HG03521 (cell line): ENCODE measurements at regions not wholly inside any gene's neighbourhood (a gene's known extent, or its start where the extent isn't known, plus 50 kb on each side); places are given as distances from the start of the nearest gene placed in this dataset.
"Not testable (repeated sequence)": the region's sequence is repeated elsewhere in the genome, so short reads cannot be mapped to it uniquely, and the experiment has no call there.

Source experiments
- ATAC-seq: cut with Tn5 transposase; IDR thresholded peaks from one replicate; pipeline ENCODE4 v1.9.1; 2021; ENCODE audit warnings: mild to moderate bottlenecking, moderate library complexity; ENCODE audit not compliant: unreplicated experiment

DNA sequence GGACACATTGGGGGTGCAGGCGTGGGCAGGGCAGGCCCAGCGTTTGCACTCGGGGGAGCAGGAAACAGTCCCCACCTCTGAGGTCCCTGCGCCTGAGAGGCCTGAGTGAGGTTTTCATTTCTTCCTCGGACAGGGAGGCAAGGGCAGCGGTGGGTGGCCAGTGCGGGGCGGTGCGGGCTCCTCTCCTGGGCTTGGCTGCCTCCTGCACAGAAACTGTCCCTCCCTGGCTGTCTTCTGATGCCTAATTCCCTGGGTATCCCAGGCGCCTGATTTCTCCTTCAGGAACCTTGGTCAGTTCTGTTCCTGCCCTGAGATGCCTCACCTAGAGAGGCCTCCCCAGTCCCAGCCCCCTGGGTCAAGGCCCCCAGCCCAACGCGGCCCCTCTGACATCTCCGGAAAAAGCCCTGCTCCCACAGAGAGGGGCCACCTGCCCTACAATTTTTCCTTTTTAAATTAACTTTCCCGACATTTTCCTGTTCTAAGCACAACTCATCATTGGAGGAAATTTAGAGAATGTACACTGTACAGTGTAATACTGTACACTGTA lies 260.3 kb downstream of the ADGRD1 start:
- ATAC-seq: no peak

DNA sequence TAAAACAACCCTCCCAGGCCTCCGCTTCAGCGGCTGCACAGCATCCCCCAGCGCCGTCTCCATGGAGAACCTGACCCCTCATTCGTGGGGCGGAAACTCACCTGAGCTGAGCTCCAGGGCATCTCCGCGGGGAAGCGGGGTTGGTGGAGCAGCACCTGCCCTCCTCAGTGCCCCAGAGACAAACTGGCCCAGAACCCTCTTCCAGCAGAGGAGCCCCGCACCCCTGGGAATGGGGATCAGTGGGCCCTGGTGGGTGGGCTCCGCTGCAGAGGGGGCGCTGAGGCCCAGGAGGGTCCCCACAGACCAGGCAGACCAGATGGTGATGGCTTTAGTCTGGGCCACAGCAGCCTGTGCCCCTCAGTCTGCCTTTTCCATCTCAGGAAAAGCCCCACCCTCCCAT lies 261.2 kb downstream of the ADGRD1 start:
- not testable (repeated sequence) for ATAC-seq

DNA sequence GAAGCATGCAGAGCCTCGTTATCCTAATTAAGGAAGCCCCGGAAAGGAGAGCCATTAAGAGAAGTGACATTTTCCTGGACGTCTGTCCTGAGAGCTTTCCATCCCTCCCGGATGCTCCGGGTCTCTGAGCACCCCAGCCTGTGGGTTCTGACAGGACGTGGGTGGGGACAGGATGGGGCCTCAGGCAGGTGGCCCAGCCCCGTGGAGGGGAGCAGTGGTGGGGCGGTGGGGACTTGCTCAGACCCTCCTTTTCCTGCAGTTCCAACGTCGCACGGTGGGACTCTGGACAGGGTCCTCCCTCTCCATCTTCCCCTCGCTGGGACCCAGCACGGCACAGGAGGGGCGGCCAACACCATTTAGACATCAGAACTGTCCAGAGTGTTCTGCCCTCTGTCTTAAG lies 262.9 kb downstream of the ADGRD1 start:
- not testable (repeated sequence) for ATAC-seq

DNA sequence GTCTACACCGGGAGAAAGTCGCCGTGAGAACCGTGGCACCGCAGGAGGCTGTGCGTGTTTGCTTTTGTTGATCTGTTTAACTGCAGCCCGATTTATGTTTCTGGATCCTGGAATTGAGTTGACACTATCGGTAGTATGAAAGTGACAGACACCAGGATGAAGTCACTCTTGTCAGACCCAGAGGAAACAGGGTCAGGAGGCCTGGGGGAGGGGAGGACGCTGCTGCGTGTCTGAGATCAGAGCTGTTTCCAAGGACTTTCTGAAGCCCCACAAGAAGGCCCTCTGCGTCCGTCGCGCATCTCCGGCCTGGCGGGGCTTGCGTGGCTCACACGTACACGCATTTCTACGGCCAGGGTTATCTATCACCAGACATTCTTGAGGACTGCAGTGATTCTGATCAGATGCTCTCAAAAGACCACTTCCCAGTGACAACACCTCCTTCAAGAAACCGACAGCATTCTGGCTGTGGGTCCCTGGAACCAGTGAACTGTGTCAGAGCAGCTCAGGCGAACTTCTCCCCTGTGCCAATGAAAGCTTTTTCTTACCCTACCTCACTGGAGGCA lies 263.4 kb downstream of the ADGRD1 start:
- no peak for ATAC-seq

DNA sequence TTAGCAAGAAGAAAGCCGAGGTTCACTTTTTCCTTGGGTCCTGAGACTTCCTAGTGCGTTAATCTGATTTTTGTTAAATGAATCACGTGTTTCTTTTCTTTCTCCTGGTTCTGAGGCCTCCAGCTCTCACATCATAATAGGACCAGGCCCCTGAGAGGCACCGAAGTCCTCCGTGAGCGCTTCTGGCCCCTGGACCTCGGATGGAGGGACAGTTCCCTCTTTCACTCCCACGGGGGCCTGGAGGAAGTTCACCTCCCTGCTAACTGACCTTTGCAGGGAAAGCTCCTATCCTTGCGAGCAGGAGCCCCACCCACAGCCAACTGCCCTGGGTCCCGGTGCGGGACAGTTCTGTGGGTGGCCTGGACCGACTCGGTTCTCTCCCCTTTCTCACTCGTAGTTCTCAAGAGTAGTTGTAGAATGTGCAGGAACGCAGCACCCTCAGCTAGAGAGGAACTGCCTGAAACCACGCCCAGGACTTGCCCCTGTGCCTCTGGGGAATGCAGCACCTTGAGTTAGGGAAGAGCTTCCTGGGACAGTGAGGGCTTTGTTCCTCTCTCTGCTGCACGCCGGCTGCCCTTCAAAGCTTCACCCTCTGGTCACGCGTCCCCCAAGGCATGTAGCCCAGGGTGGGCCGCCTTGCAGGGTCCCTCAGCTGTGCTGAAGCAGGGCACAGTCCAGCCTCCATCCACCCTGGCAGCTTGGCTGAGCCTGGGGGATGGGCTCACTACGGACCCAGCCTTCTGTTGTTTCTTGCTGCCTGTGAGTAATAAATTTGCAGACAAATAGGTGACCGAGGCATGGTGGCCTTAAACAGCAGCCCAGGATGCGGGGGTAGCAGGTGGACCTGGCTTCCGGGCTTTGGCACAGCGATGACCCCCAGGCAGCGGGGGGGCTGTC lies 264.6 kb downstream of the ADGRD1 start:
- no peak for ATAC-seq

DNA sequence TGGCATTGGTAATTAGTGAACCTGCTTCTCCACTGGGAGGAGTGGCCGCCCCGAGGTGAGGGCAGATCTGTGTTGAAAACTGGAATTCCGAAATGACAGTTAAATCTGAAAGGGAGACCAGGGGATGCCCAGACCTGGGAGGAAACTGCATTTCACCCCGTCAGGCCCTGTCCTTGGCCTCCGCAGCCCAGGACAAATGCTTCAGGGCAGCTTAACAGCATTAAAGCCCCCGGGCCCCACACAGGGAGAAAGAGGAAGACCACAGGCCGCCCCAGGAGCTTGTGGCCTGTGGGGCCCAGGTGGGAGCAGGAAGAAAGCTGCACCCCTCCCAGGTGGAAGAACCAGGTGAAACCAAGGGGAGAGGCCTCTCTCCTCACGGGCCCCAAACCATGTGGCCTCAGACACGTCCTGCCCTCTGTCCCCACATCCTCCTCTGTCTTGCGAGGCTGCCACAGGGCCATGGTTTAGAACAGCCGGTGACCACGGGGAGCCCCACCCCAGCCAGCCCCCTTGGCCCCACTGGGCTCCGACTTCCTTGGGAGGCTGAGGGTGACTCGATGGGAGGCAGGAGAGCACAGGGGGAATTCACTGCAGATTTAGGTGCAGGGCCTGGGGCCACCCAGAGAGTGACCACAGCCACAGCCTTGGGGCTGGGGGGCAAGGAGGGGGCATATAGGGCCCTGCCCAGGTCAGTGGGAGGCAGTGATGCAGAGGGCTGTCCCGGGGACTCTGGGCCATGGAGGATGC lies 265.4 kb downstream of the ADGRD1 start:
- ATAC-seq: no peak

DNA sequence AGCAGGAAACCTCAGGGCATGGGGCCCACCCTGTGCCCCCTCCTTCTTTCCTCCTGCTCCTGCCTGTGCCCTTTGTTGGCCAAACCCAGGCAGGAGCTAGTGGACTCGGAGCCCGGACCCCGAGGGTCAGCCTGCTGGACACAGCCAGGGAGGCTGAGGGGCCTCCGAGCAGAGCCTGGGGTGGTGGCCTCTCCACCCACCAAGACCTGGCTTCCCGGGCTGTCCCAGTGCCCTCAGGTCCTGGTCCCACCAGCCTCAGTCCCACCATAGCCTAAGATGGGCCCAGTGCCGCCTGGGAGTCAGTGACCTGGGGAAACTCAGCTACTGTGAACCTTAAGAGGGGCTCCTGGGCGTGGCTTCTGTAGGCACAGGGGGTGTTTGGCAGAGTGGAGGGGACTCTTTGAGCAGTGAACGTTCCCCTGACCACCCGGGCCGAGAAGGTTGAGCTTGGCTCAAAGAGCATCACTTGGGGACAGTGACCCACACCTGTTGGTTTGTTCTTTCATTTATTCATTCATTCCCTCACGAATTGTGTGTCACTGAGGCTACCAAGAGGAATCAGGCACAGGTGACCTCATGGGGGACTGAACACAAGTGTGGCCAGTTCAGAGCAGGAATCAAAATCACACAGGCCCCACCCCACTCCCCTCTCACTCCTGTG lies 266.1 kb downstream of the ADGRD1 start:
- no peak for ATAC-seq

DNA sequence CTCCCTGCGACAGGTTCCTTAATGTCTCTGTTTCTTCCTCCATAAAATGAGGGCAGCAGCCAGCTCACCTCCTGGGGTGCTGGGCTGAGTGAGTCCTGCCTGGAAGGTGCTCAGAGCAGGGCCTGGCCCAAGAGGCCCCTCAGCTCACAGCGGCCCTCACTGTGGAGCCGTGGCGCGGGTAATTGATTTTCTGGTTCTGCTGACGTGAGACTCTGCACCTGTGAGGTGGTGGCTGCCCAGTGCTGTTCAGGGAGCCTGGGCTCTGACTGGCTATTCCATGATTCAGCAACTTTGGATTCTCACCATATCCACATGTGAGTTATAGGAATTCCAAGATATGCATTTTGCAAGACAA lies 266.6 kb downstream of the ADGRD1 start:
- ATAC-seq: no peak

DNA sequence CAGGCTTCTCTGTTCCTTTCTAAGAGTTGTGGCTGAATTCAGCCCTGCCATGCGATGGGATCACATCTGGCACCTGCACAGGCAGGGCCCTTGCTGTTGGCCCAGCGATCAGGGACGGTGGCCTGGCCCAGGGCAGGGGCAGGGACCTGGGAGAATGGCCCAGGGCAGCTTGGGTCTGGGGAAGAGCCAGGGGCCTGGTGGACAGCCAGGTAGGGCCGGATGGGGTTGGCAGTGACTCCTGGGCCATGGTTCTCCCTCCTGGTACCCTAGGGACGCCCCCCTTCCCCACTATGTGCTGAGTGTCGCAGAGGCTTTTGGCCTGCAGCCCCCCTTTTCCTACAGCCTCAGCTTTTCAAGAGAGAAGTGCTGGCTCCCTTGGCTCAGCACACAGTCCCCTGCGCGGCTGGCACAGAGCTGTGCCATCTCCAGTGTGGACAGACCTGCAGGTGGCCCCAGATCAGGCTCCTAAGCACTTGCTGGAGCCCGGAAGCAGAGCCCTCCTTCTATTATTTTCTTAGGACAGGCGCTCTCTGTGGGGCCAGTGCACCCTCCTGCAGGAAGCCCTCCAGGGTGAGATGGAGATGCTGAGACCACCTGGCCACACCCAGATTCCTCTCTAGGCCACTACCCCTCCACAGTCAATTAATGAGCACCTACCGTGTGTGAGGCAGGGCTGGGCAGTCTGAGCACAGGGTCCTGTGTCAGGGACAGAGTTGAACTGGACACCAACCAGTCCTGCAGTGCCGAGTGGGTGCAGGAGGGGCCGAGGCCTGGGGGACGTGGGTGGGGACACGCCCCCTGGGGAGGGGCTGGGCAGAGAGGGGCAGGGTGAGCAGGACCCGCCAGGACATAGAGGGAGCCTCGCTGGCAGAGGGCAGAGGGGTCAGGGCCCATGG lies 267.6 kb downstream of the ADGRD1 start:
- ATAC-seq: no peak

DNA sequence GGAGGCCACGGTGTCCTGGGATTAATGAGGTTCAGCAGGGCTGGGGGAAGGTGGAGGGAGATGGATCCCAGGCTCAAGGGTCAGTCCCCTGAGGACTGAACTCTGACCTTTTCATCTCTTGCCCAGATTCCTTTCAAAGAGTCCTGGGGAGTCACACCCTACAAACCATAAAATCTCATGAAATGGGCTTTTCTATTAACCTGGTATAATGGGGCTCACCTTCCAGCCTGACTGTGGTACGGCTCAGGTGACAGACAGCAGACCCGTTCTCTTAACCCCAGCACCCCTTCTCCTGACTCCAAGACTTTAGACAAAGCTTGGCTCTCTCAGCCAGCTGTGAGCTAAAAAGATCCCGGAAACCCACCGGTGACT lies 268.2 kb downstream of the ADGRD1 start:
- no peak for ATAC-seq

DNA sequence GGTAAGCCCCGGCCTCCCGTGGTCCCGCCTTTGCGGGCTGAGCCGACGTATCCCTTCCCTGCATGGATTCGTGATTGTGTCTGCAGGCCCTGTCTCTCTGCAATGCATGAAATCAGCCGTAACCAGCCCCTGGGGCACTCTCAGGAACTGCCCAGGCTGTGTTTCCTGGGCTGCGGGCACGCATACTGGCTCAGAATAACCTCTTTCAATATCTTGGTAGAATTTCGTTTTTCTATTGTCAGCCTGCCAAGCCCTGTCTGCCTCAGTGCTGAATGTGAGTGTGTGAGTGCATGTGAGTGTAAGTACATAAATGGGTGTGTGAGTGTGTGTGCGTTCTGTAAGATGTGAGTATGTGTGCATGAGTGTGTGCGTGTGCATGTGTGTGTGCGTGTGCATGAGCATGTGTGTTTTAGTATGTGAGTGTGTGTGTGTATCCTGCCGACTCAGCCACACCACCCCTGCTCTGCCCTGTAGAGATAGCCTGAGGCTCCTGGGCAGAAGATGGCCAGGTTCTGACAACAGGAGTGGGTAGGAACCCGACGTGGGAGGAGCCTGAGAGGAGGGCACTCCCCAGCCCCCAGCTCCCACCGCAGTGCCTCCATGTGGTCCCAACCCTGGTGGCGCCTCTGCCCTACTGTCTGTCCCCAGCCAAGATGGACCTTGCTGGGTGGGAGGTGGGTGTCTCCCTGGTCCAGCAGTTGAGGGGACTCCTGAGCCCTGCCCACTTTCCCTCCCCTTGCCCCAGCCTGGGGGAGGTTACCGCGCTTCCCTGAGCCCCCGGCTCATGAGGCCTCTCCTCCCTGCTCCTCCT lies 268.8 kb downstream of the ADGRD1 start:
- peak; percentile 39 for ATAC-seq

DNA sequence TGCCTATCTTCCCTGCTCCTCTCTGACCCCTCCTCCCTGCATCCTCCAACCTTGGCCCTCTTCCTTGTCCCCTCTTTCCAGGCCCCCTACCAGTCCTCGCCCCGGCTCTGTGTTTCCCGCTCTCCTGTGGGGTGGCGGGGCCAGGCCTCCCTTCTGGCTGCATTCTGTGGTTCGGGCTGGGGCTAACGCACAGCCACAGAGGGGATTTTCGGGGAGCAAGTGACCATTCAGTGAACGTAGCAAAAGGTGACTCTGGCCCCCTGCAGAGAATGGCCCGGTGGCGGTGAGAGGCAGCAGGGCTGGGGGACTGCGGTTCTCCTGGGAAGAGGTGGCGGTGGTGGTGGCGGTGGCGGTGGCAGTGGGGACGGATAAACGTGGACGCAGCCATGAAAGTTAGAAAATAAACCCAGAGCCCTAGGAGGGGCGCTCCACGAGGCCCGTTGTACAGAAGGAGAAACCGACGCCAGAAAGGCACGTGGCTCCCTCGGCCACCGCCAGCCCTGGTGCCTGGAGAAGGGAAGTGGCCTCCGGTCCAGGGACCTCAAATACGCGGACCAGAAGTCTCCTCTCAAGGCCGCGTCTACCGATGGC lies 269.6 kb downstream of the ADGRD1 start:
- no peak for ATAC-seq

DNA sequence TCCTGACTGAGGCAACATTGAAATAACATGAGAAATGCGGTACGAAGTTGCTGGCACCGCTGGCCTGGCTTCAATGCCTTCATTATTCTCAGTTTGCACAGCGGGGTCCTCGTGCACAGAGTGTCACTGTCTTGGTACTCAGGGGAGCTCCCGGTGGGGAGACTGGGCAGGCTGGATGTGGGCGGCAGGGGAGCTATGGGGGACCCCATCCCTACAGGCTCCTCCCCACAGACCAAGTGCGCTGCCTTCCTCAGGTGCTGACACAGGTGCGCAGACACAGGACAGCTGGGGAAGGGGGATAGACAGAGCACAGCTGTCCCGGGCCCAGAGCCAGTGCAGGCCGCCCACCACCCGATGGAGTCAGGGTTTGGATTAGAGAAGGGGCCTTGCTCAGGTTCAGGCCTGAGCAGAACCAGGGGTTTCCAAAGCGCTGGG lies 270.1 kb downstream of the ADGRD1 start:
- ATAC-seq: no peak

DNA sequence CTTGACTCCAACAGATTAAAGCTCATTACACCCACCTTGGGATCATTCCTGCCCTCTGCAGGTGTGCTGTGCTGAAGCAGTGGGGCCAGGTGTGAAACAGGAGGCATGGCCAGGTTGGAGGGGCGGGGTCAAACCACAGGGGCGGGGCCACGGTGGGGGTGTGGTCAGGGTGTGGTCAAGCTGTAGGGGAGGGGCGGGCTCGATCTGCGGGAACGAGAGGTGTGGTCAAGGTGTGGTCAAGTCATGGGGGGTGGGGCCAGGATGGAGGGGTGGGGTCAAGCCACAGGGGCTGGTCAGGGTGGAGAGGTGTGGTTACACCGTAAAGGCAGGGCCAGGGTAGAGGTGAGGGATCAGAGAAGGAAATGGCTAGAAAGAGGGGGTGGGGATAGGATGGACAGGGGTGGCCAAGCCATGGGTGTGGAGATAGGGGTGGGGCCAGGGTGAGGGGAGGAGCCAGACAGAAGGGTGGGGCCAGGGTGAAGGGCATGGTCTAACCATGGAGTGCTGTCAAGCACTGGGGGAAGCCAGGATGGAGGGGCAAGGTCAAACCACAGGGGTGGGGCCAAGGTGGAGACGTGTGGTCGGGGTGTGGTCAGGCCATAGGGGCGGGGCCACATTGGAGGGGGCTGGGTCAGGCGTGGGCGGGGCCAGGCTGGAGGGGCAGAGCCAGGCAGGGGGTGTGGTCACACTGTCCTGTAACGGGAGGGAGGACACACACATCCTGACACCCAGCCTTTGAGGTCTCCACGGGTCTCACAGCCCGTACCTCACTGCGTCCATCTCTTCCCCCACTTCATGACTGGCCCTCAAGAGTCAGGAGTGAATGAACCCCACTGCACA lies 270.7 kb downstream of the ADGRD1 start:
- not testable (repeated sequence) for ATAC-seq

DNA sequence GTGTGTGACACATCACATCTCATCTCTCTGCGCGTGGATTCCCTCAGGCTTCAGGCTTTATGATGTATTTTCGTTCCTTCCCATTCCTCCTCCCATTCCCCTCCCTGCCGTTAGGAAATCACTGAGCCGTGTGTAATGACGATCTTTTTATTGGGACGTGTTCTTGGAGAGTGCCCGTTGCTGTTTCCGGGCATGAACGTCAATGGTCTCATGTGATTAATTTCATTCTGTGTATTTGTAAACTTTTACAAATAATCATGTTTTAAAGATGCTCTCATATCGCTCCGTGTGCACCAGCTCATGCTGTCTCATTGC lies 271.3 kb downstream of the ADGRD1 start:
- not testable (repeated sequence) for ATAC-seq

DNA sequence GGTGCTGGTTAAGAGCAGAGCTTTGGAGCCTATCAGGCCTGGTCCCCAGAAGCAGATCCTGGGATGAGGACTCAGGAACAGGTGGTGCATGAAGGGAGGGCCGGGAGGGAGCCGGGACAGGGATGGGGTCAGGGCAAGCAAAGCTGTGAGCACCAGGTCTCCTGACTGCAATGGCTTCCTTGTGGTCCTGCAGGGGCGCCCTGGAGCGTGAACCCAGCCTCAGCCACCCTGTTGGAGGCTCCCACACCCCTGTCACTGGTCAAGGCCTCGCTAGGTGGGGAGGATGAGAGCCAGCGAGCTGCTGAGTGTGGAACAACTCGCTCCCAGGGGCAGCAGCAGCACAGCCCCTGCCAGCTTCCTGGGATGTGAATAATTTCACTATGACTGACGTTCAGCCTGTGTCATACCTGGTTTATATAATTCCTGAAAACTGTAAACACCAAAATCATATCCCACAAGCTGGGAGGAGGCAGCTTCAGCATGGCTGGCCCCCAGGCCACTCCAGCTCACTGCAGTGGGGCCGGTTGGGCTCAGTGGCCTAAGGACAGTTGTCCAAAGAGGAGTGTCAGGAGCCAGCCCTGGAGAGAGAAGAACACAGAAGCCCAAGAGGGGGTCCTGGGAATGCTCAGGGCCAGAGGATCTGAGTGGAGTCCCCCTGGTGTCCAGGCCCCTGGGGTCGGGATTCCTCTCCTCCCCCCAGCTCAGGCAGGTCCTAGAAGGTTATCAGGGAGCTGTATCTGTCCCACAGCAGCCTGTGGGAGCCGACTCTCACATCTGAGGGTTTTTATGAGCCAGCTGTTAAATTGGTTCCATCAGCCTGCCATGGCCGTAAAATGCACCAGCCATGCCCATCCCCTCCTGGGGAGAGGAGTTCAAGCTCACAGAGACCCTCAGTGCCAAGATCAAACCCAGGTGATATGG lies 272.9 kb downstream of the ADGRD1 start:
- no peak for ATAC-seq

DNA sequence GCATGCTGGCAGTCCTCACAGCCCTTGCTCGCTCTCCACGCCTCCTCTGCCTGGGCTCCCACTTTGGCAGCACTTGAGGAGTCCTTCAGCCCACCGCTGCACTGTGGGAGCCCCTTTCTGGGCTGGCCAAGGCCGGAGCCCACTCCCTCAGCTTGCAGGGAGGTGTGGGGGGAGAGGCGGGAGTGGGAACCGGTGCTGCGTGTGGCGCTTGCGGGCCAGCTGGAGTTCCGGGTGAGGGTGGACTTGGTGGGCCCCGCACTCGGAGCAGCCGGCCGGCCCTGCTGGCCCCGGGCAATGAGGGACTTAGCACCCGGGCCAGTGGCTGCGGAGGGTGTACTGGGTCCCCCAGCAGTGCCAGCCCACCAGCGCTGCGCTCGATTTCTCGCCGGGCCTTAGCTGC lies 273.9 kb downstream of the ADGRD1 start:
- ATAC-seq: not testable (repeated sequence)
